ENCODE measurements at regions not wholly inside any gene's neighbourhood (a gene's known extent, or its start where the extent isn't known, plus 50 kb on each side); places are given as distances from the start of the nearest gene placed in this dataset.

- peaks cover 4% of the 10 kb centered on the region for H3K9me3 ChIP-seq (ENCODE audit: severe bottlenecking)
- H3K27ac ChIP-seq = no peak overlapping the region
- no peaks in the 10 kb centered on the region for H3K36me3 ChIP-seq
- no peaks in the 10 kb centered on the region for H3K27me3 ChIP-seq (ENCODE audit: insufficient read depth, low read depth, severe bottlenecking)
- no peak for DNase-seq
- H3K4me3 ChIP-seq (ENCODE audit: low read depth, low read length) = no peak overlapping the region
- TF ChIP-seq CTCF (IDR thresholded peaks at IDR 0.05; ENCODE audit: low read depth, low read length) = no peak
Observed at GRCh38 chr2:20524412-20525040, 77.7 kb downstream of the RHOB start.

GRCh38 chr2:20525041-20526035 lies 78.5 kb downstream of the RHOB start:
- 0 out of 2 replicates have a peak, but pooled peaks have one; percentile 5 for TF ChIP-seq CTCF (IDR thresholded peaks at IDR 0.05; ENCODE audit: low read depth, low read length)
- Histone ChIP-seq H3K27me3 (ENCODE audit: insufficient read depth, low read depth, severe bottlenecking) (no peaks in the 10 kb centered on the region), H3K4me3 (ENCODE audit: low read depth, low read length) (no peak overlapping the region), H3K9me3 (ENCODE audit: severe bottlenecking) (peaks cover 4% of the 10 kb centered on the region), H3K27ac (no peak overlapping the region), H3K36me3 (no peaks in the 10 kb centered on the region)
- DNase-seq = no peak

GRCh38 chr2:20526160-20526559 lies 79.3 kb downstream of the RHOB start:
- Histone ChIP-seq H3K9me3 (ENCODE audit: severe bottlenecking) (peaks cover 4% of the 10 kb centered on the region), H3K36me3 (no peaks in the 10 kb centered on the region), H3K27me3 (ENCODE audit: insufficient read depth, low read depth, severe bottlenecking) (no peaks in the 10 kb centered on the region), H3K27ac (no peak overlapping the region), H3K4me3 (ENCODE audit: low read depth, low read length) (no peak overlapping the region)
- no peak for DNase-seq
- TF ChIP-seq CTCF (IDR thresholded peaks at IDR 0.05; ENCODE audit: low read depth, low read length) = no peak

DNA sequence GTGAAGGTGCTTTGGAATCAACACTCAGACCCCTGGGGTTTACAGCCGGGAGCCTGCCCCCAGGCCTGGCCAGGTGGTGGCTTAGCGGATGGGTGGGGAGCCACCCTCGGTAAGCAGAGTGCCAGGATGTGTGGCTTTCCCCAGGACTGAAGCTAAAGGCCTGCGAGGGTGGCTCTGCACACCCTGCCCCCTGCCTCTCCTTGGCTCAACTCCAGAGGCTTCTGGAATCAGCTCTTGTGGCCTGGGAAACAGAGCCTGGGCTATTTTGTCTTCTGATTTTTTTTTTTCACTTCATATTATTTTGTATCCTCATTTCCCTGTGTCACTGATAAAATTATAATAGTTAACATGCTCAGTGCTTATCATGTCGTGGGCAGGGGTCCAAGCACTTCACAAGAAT lies 79.8 kb downstream of the RHOB start:
- no peaks in the 10 kb centered on the region for H3K36me3 ChIP-seq
- peaks cover 4% of the 10 kb centered on the region for H3K9me3 ChIP-seq (ENCODE audit: severe bottlenecking)
- no peak for TF ChIP-seq CTCF (IDR thresholded peaks at IDR 0.05; ENCODE audit: low read depth, low read length)
- no peaks in the 10 kb centered on the region for H3K27me3 ChIP-seq (ENCODE audit: insufficient read depth, low read depth, severe bottlenecking)
- DNase-seq = no peak
- H3K27ac ChIP-seq = no peak overlapping the region
- no peak overlapping the region for H3K4me3 ChIP-seq (ENCODE audit: low read depth, low read length)

GRCh38 chr2:20528713-20529112 lies 81.8 kb downstream of the RHOB start:
- DNase-seq = no peak
- no peaks in the 10 kb centered on the region for H3K27me3 ChIP-seq (ENCODE audit: insufficient read depth, low read depth, severe bottlenecking)
- no peaks in the 10 kb centered on the region for H3K36me3 ChIP-seq
- peaks cover 4% of the 10 kb centered on the region for H3K9me3 ChIP-seq (ENCODE audit: severe bottlenecking)
- H3K27ac ChIP-seq = no peak overlapping the region
- TF ChIP-seq CTCF (IDR thresholded peaks at IDR 0.05; ENCODE audit: low read depth, low read length) = no peak
- H3K4me3 ChIP-seq (ENCODE audit: low read depth, low read length) = no peak overlapping the region

Measured in WERI-Rb-1 (cell line).